ENCODE measurements at regions not wholly inside any gene's neighbourhood (a gene's known extent, or its start where the extent isn't known, plus 50 kb on each side); places are given as distances from the start of the nearest gene placed in this dataset.

DNA sequence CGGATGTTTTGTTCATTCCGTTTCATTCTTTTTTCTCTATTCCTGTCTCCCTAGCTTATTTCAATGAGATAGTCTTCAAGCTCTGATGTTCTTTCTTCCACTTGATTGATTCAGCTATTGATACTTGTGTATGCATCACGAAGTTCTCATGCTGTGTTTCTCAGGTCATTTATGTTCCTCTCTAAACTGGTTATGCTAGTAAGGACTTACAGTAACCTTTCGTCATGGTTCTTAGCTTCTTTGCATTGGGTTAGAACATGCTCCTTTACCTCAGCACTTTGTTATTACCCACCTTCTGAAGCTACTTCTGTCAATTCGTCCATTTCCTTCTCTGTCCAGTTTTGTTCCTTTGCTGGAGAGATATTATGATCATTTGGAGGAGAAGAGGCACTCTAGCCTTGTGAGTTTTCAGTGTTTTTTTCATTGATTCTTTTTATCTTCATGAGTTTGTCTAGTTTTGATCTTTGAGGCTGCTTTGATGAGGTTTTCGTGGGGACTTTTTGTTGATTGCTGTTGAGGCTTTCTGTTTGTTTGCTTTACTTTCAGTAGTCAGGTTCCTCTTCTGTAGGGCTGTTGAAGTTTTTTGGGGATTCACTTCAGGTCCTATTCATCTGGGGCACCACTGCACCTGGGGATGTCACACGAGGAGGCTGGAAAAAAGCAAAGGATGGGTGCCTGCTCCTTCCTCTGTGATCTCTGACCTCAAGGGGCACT, 496.9 kb upstream of the LRRC7 start:
- TF ChIP-seq, protein P1, sequence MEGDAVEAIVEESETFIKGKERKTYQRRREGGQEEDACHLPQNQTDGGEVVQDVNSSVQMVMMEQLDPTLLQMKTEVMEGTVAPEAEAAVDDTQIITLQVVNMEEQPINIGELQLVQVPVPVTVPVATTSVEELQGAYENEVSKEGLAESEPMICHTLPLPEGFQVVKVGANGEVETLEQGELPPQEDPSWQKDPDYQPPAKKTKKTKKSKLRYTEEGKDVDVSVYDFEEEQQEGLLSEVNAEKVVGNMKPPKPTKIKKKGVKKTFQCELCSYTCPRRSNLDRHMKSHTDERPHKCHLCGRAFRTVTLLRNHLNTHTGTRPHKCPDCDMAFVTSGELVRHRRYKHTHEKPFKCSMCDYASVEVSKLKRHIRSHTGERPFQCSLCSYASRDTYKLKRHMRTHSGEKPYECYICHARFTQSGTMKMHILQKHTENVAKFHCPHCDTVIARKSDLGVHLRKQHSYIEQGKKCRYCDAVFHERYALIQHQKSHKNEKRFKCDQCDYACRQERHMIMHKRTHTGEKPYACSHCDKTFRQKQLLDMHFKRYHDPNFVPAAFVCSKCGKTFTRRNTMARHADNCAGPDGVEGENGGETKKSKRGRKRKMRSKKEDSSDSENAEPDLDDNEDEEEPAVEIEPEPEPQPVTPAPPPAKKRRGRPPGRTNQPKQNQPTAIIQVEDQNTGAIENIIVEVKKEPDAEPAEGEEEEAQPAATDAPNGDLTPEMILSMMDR (IDR thresholded peaks at IDR 0.05): no peak
- TF ChIP-seq POLR2A (IDR thresholded peaks at IDR 0.05) (no peak), POLR2AphosphoS5 (IDR thresholded peaks at IDR 0.05) (no peak)

All from sigmoid colon (tissue), 4 donors.